ENCODE measurements at regions not wholly inside any gene's neighbourhood (a gene's known extent, or its start where the extent isn't known, plus 50 kb on each side); places are given as distances from the start of the nearest gene placed in this dataset.

DNA sequence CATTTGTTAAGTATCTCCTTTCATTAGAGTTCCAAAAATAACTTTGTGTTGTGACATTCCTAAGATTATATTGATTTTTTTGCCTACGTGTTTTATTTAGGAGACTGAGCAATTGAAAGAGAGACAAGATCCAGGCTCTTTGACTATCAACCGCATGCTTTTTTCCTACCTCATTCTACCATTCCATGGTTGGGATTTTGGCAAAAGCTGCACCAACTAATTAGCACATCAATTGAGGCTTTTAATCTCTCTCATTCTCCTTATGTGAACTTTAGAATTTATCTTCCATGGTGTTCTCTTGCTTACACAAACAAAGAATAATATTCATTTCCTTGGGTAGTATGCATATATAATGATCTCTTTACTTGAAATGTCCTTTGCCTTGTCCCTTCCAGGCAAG, 338.7 kb upstream of the SMC2 start:
- TF ChIP-seq, protein P1, sequence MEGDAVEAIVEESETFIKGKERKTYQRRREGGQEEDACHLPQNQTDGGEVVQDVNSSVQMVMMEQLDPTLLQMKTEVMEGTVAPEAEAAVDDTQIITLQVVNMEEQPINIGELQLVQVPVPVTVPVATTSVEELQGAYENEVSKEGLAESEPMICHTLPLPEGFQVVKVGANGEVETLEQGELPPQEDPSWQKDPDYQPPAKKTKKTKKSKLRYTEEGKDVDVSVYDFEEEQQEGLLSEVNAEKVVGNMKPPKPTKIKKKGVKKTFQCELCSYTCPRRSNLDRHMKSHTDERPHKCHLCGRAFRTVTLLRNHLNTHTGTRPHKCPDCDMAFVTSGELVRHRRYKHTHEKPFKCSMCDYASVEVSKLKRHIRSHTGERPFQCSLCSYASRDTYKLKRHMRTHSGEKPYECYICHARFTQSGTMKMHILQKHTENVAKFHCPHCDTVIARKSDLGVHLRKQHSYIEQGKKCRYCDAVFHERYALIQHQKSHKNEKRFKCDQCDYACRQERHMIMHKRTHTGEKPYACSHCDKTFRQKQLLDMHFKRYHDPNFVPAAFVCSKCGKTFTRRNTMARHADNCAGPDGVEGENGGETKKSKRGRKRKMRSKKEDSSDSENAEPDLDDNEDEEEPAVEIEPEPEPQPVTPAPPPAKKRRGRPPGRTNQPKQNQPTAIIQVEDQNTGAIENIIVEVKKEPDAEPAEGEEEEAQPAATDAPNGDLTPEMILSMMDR (IDR thresholded peaks at IDR 0.05), result no peak
- TF ChIP-seq SIN3A (IDR thresholded peaks at IDR 0.05; ENCODE audit: borderline replicate concordance, insufficient read depth, low read depth, low read length) (no peak), TCF7L2 (IDR thresholded peaks at IDR 0.05; ENCODE audit: low read depth, low read length) (no peak)
